Body of pancreas (tissue), 4 donors: ENCODE measurements at regions not wholly inside any gene's neighbourhood (a gene's known extent, or its start where the extent isn't known, plus 50 kb on each side); places are given as distances from the start of the nearest gene placed in this dataset.
A peak's percentile ranks its signal among the peaks of the same experiment; 100 is the strongest.

Source experiments
- ATAC-seq: fragments of 150-250 bp; one replicate; pipeline ENCODE4 v1.9.1; 2016
- DNase-seq, 4 donors: peaks; one replicate each; pipeline ENCODE4 v3.0.0-alpha.2; 2019
- H3K27ac ChIP-seq, 4 donors: fragments of 200-600 bp; sonication (generic); 1 replicate in 3 of 4; 2 replicates in 1 of 4; pipeline versions ENCODE4 v1.5.1 to v1.6.1; 2016 to 2019; ENCODE audit warnings: mild to moderate bottlenecking in 1 of 4, mixed read lengths in 1 of 4, moderate library complexity in 1 of 4
- H3K27me3 ChIP-seq, 2 donors: fragments of 200-600 bp; sonication (generic); one replicate each; pipeline ENCODE4 v1.6.0; 2016; ENCODE audit warnings: mild to moderate bottlenecking in 1 of 2
- H3K36me3 ChIP-seq, 2 donors: fragments of 200-600 bp; sonication (generic); replicated peaks in 1 of 2; 2 replicates each; pipeline ENCODE4 v1.5.1; 2016; ENCODE audit warnings: low read depth in 2 of 2; ENCODE audit not compliant: insufficient read depth in 1 of 2
- H3K4me1 ChIP-seq: fragments of 200-600 bp; sonication (generic); one replicate; pipeline ENCODE4 v1.6.0; 2016
- H3K4me3 ChIP-seq, 2 donors: fragments of 200-600 bp; sonication (generic); 1 replicate in 1 of 2; 2 replicates in 1 of 2; pipeline ENCODE4 v1.5.1; 2016 to 2019
- H3K9me3 ChIP-seq, 3 donors: fragments of 200-600 bp; sonication (generic); 1 replicate in 2 of 3; 2 replicates in 1 of 3; pipeline ENCODE4 v1.5.1; 2016
- POLR2A ChIP-seq, 3 donors: fragments of 450-650 bp; IDR thresholded peaks; one replicate each; pipeline ENCODE4 v1.6.1; 2016; ENCODE audit warnings: antibody characterized with exemption in 3 of 3, mild to moderate bottlenecking in 2 of 3
- WGBS, 2 donors: methylation state at CpG; one replicate each; pipeline ENCODE4 v1.1.5; 2017; 5-methylcytosine and 5-hydroxymethylcytosine counted together
- intact Hi-C: fragments of 100-400 bp; cut with DNase I; formaldehyde crosslinking; loops from one replicate; pipeline ENCODE4 v1.15.1; 2023
- TF ChIP-seq, protein P1 (sequence below), 7 experiments: fragments of 450-650 bp in 4 of 7; fragments of 200-600 bp in 3 of 7; sonication (generic) in 3 of 7; IDR thresholded peaks; one replicate each; pipeline ENCODE4 v1.5.1; 2016 to 2019; ENCODE audit warnings: antibody characterized with exemption in 7 of 7

- DNase-seq (no peak), ATAC-seq (no peak)
- WGBS, 2 donors = 66 to 74% methylated on average over 4 to 13 of the region's 13 CpGs
- Histone ChIP-seq H3K9me3 (no peaks in the 10 kb centered on the region), H3K27me3 (no peaks in the 10 kb centered on the region), H3K27ac (no peak overlapping the region), H3K4me1 (peaks cover 4% of the 10 kb centered on the region), H3K36me3 (no peaks in the 10 kb centered on the region), H3K4me3 (no peak overlapping the region)
- TF ChIP-seq, protein P1, sequence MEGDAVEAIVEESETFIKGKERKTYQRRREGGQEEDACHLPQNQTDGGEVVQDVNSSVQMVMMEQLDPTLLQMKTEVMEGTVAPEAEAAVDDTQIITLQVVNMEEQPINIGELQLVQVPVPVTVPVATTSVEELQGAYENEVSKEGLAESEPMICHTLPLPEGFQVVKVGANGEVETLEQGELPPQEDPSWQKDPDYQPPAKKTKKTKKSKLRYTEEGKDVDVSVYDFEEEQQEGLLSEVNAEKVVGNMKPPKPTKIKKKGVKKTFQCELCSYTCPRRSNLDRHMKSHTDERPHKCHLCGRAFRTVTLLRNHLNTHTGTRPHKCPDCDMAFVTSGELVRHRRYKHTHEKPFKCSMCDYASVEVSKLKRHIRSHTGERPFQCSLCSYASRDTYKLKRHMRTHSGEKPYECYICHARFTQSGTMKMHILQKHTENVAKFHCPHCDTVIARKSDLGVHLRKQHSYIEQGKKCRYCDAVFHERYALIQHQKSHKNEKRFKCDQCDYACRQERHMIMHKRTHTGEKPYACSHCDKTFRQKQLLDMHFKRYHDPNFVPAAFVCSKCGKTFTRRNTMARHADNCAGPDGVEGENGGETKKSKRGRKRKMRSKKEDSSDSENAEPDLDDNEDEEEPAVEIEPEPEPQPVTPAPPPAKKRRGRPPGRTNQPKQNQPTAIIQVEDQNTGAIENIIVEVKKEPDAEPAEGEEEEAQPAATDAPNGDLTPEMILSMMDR (IDR thresholded peaks at IDR 0.05) = no peak
- no peak for TF ChIP-seq POLR2A (IDR thresholded peaks at IDR 0.05)
- intact Hi-C loops = no loop called here
Measured at GRCh38 chr20:40961686-40962640, 66.7 kb upstream of the TOP1 start.

- intact Hi-C loops = no loop called here
- TF ChIP-seq, protein P1 (IDR thresholded peaks at IDR 0.05) = peak; percentile 74 to 86 (median 83)
- no peak for TF ChIP-seq POLR2A (IDR thresholded peaks at IDR 0.05)
- DNase-seq (peak; percentile 64 to 71 (median 68)), ATAC-seq (peak; percentile 77)
- Histone ChIP-seq H3K4me3 (no peak overlapping the region), H3K27me3 (no peaks in the 10 kb centered on the region), H3K36me3 (no peaks in the 10 kb centered on the region), H3K9me3 (no peaks in the 10 kb centered on the region), H3K4me1 (peaks cover 4% of the 10 kb centered on the region), H3K27ac (no peak overlapping the region)
- WGBS, 2 donors = 13 to 19% methylated on average over 15 to 21 of the region's 21 CpGs
Measured at GRCh38 chr20:40962733-40963504, 65.7 kb upstream of the TOP1 start.

GRCh38 chr20:40963505-40963845 is 65.1 kb upstream of the TOP1 start:
- Histone ChIP-seq H3K27me3 (no peaks in the 10 kb centered on the region), H3K27ac (no peak overlapping the region), H3K4me3 (no peak overlapping the region), H3K4me1 (peaks cover 4% of the 10 kb centered on the region), H3K36me3 (no peaks in the 10 kb centered on the region), H3K9me3 (no peaks in the 10 kb centered on the region)
- intact Hi-C loops = no loop called here
- DNase-seq (no peak), ATAC-seq (no peak)
- WGBS, 2 donors = 63 to 77% methylated on average over 7 of the region's 7 CpGs
- TF ChIP-seq, protein P1 (IDR thresholded peaks at IDR 0.05) = no peak
- no peak for TF ChIP-seq POLR2A (IDR thresholded peaks at IDR 0.05)

DNA sequence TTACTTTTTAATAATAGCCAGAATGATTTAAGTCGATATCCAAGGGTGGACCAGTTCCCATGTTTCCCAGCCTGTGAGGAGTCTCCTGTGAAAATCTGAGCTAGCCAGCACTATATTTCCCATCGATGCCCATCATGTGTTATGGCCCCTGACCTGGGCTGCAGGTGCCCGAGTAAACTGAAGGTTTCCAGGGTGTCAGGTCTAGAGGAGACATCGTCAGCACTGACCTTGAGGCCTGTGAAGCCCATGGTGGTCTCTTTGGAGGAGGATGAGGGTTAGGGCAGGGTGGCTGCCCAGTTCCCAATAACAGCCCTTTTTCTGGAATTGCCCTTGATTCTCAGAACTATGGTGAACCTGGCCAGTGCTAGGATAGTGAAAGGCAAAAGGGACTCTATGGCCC is 63.0 kb upstream of the TOP1 start:
- ATAC-seq (no peak), DNase-seq (no peak)
- intact Hi-C loops = loop anchor here (5.0 kb wide), 1 partner anchor 132 kb away; no protein-coding TSS in a partner anchor
- no peak for TF ChIP-seq POLR2A (IDR thresholded peaks at IDR 0.05)
- TF ChIP-seq, protein P1 (IDR thresholded peaks at IDR 0.05) = no peak
- Histone ChIP-seq H3K27ac (no peak overlapping the region), H3K9me3 (no peaks in the 10 kb centered on the region), H3K27me3 (no peaks in the 10 kb centered on the region), H3K36me3 (no peaks in the 10 kb centered on the region), H3K4me1 (peaks cover 8% of the 10 kb centered on the region), H3K4me3 (no peak overlapping the region)
- WGBS, 2 donors = 68 to 75% methylated on average over 4 of the region's 4 CpGs
